Epithelial cell of proximal tubule (primary cell): ENCODE measurements at regions not wholly inside any gene's neighbourhood (a gene's known extent, or its start where the extent isn't known, plus 50 kb on each side); places are given as distances from the start of the nearest gene placed in this dataset.

Experiments used
- DNase-seq: peaks from one replicate; pipeline ENCODE4 v3.0.0-alpha.2; 2011; ENCODE audit warnings: low read depth
- H3K4me3 ChIP-seq: 2 replicates; pipeline ENCODE4 v1.5.1; 2011; ENCODE audit warnings: low read depth, mild to moderate bottlenecking, low read length
- TF ChIP-seq, protein P1 (sequence below): conservative IDR thresholded peaks from 2 replicates; pipeline ENCODE4 v1.5.1; 2012; ENCODE audit warnings: low read depth, mild to moderate bottlenecking, low read length

DNA sequence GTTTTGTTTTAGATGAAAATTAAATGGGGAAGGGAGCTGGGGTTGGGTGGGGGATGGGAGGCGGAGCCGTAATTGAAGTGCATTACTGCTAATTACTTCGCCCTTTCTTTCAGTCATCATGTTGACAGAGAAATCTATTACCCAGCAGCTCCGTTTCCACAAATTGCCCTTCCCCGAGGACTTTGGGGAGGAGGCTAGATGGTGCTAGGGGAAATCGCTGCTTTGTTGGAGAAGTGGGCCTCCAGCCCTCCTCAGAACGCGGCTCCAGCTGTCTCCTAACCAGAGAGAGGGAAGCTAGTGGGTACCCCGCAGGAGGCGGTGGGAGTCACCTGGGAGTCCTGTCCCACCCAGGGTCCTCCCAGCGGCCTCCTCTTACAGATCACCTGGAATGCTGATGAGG lies 130.9 kb upstream of the MYCN start:
- no peak overlapping the region for H3K4me3 ChIP-seq
- DNase-seq: no peak
- TF ChIP-seq, protein P1, sequence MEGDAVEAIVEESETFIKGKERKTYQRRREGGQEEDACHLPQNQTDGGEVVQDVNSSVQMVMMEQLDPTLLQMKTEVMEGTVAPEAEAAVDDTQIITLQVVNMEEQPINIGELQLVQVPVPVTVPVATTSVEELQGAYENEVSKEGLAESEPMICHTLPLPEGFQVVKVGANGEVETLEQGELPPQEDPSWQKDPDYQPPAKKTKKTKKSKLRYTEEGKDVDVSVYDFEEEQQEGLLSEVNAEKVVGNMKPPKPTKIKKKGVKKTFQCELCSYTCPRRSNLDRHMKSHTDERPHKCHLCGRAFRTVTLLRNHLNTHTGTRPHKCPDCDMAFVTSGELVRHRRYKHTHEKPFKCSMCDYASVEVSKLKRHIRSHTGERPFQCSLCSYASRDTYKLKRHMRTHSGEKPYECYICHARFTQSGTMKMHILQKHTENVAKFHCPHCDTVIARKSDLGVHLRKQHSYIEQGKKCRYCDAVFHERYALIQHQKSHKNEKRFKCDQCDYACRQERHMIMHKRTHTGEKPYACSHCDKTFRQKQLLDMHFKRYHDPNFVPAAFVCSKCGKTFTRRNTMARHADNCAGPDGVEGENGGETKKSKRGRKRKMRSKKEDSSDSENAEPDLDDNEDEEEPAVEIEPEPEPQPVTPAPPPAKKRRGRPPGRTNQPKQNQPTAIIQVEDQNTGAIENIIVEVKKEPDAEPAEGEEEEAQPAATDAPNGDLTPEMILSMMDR: no peak

DNA sequence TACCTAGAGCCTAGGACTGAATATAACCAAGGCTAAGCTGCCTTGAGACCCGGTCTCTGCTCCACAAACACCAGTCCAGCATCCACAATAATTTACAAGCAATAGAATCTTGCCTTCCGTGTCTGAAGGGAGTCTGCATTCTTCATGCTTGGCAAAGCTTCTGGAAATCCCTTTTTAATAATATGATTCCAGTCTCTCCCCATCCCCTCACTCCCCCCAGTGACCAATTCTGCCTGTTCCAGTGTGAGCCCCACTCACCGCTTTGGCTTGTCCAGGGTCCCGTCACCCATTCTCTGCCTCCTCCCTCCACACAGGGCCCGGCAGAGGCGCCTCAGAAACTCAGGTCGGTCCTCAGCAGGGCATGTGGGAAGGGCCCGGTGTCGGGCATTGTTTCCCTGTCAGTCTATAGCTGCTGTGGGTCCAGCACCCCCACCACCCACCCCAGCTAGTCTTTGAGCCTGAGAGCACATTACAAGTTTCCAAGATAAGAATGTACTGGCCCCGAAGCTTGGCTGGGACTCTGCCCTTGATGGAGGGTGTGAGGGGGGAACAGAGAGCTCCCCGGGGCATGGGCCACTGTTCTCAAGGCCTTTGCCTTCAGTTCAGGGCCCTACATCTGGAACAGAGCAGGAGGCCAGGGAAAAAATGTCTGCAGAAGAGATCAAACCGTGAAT lies 129.7 kb upstream of the MYCN start:
- TF ChIP-seq, protein P1: no peak
- H3K4me3 ChIP-seq: no peak overlapping the region
- no peak for DNase-seq

DNA sequence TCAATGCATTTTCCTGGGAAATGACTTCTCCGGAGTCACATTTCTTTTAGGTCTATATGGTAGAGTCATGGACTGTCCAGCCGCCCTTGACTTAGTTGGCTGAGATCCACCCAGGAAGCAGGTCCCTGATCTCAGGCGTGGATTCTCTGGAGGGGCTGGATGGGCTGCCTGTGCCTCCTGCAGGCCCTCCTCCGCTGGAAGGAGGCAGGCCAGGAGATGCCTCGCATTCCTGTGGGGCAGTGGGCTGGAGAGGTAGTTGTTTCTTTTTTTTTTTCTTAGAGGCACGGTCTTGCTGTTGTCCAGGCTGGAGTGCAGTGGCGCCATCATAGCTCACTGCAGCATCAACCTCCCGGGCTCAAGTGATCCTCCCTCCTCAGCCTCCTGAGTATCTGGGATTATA lies 129.0 kb upstream of the MYCN start:
- peak; percentile 36 for DNase-seq
- TF ChIP-seq, protein P1: peak; percentile 8
- no peak overlapping the region for H3K4me3 ChIP-seq

DNA sequence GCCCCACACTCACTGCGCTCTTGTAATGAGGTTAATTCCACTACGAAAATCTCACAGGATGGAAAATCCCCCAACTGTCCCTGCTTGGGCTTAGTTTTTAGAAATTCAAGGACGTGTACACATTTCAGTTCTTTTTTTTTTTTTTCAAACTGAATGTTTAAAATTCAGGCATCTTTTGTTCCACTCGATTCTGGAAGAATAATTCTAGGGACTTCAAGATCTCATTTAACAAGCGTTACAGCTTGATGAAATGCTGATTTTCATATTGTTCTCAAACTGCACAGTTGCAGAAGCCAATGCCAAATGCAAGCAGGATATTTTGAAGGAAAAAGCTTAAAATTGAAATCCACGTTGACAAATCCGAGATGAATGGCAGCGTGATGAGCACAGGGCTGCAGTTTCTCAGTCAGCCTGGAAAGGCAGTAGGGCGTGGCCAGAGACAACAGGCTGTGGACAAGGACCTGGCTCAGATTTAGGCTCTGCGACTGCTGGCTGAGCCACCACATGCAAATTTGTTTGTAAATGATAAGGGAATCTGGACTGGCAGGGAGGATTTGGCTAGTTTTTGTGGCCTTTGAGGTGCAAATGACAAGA lies 128.1 kb upstream of the MYCN start:
- TF ChIP-seq, protein P1: no peak
- no peak overlapping the region for H3K4me3 ChIP-seq
- DNase-seq: no peak

DNA sequence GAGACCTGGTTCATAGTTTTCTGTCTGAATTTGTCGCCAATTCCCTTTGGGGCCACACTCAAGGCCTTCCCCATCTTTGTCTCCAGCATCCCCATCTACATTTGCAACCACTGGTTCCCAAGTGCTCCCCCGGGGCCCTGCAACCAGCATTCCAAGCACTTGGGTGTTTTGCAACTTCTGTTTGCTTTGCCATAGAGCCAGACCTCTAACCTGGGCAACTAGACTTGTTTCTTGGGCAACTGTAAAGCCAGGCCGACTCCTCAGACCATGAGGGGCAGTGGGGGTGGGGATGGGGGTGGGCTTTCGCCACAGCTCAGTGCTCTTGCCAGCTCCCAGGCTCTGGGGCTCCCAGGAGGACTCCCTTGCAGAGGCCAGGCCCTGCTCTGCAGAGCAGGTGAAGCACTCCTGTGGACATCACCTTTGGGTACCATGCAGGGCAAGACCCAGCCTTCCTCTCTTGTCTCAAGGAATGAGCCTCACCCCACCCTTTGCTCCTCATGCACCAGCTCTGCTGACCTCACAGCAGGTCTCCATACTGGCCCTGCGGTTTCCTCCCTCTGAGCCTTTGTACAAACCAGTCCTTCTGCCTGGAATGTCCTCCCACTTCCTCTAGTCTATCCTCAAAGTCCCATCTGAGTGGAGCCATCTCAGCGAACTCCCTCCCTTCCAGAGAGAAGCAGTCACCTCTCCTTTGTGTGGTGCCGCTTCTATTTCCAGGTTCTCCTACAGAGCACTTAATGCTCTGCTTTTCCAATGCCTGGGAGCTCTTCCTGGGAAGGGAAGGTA lies 126.7 kb upstream of the MYCN start:
- H3K4me3 ChIP-seq: no peak overlapping the region
- TF ChIP-seq, protein P1: no peak
- DNase-seq: no peak

DNA sequence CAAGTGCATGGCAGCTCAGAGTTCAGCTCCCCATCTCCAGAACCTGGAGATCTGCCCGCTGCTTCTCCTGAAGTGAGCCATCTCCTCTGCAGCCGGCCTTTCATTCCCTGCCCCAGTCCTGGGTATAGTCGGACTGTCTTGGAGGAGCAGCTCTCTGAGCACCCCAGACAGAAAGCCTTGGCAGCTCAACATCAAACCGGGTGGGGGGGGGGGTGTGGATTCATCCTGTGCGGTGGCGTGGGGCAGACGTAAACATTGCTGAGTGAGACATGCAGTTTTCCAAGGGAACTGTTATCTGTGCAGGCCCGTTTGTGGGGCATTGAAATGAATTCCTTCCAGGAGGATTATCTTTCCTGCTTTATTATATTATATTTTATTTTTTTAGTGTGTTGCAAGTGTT lies 125.9 kb upstream of the MYCN start:
- TF ChIP-seq, protein P1: no peak
- no peak overlapping the region for H3K4me3 ChIP-seq
- no peak for DNase-seq

DNA sequence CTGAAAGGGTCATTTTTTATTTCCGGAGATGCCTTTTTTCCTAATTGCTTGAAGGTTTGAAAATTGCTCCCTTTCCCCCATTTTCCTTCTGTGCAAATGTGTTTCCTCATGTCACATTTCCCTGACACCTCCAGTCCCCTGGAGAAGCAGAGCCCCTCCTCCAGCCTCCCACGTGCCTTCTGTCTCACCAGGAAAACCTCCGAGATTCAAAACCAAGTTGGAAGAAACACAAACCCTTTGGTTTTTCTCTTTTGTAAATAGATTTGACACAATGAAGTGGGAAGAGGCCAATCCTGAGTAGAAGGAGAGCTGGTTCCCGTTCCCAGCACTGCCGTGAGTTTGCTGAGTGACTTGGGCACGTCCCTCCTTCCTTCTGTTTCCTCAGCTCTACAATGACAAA lies 125.4 kb upstream of the MYCN start:
- no peak for DNase-seq
- TF ChIP-seq, protein P1: no peak
- H3K4me3 ChIP-seq: no peak overlapping the region
